K562 (cell line): ENCODE measurements at regions not wholly inside any gene's neighbourhood (a gene's known extent, or its start where the extent isn't known, plus 50 kb on each side); places are given as distances from the start of the nearest gene placed in this dataset.

Source experiments
- ATAC-seq: fragments of 200-7000 bp; cut with Tn5 transposase; 3 replicates; pipeline ENCODE4 v1.9.1; 2020; ENCODE audit warnings: moderate library complexity
- BruUV-seq: library from RNA; stranded (reverse); fragments of 400-500 nt; replicated peaks from 2 replicates; lab custom pipeline; 2021; lab: Mats Ljungman, UMichigan
- CTCF ChIA-PET: fragments of 300-600 bp; formaldehyde crosslinking; extraction: SDS; loops from one replicate; lab custom pipeline; 2021; ENCODE audit warnings: low intra/inter-chr PET ratio; lab: Yijun Ruan, JAX
- POLR2A ChIA-PET: fragments of 300-600, 350-650 bp; sonication (Branson Sonifier 250); formaldehyde crosslinking; extraction: SDS; loops from one replicate; lab custom pipeline; 2021; ENCODE audit warnings: antibody characterized with exemption, inconsistent platforms; lab: Yijun Ruan, JAX
- DNase-seq, 4 experiments: peaks; one replicate each; pipeline versions ENCODE4 v3.0.0 to v3.0.0-alpha.2; 2011 to 2018; ENCODE audit warnings: low spot score in 3 of 4, mixed read lengths in 3 of 4; ENCODE audit errors: extremely low read depth in 1 of 4
- FAIRE-seq: peaks from 2 replicates; lab custom pipeline; 2011; peaks lifted over from hg19 to GRCh38; lab: Jason Lieb, UNC
- H2AFZ ChIP-seq: 2 replicates; pipeline ENCODE4 v1.6.0; 2011; ENCODE audit warnings: low read depth, low read length, control low read depth, inconsistent platforms
- H3K27ac ChIP-seq: fragments of 200-600 bp; 3 replicates; pipeline ENCODE4 v1.8.0; 2011; ENCODE audit warnings: low read depth, mild to moderate bottlenecking, control low read depth, inconsistent platforms, low read length, moderate library complexity, mixed read lengths; ENCODE audit errors: extremely low read depth
- H3K27me3 ChIP-seq, 2 experiments: fragments of 300-600 bp in 1 of 2; 2 replicates in 1 of 2; 3 replicates in 1 of 2; pipeline versions ENCODE4 v1.6.0 to v1.8.0; 2011; ENCODE audit warnings: inconsistent platforms in 2 of 2, low read length in 2 of 2, mild to moderate bottlenecking in 1 of 2, mixed read lengths in 1 of 2, moderate library complexity in 1 of 2; ENCODE audit not compliant: control insufficient read depth in 2 of 2, insufficient read depth in 2 of 2
- H3K36me3 ChIP-seq: fragments of 300-600 bp; 3 replicates; pipeline ENCODE4 v1.8.0; 2011; ENCODE audit warnings: mild to moderate bottlenecking, low read length, inconsistent platforms; ENCODE audit not compliant: control insufficient read depth, insufficient read depth
- H3K4me1 ChIP-seq, 2 experiments: fragments of 200-600 bp in 1 of 2; replicated peaks in 1 of 2; 2 replicates in 1 of 2; 3 replicates in 1 of 2; pipeline versions ENCODE4 v1.5.1 to v1.8.0; 2011; ENCODE audit warnings: inconsistent platforms in 2 of 2, low read length in 2 of 2, mild to moderate bottlenecking in 1 of 2, mixed read lengths in 1 of 2, moderate library complexity in 1 of 2; ENCODE audit not compliant: control insufficient read depth in 2 of 2, insufficient read depth in 2 of 2
- H3K4me2 ChIP-seq: 2 replicates; pipeline ENCODE4 v1.6.1; 2011; ENCODE audit warnings: low read length, control low read depth, inconsistent platforms, mixed read lengths; ENCODE audit not compliant: insufficient read depth
- H3K4me3 ChIP-seq: fragments of 200-600 bp; sonication (generic), shearing (Covaris generic); 2 replicates; pipeline ENCODE4 v1.5.1; 2016; ENCODE audit warnings: control low read depth, inconsistent platforms
- H3K79me2 ChIP-seq: fragments of 200-600 bp; 3 replicates; pipeline ENCODE4 v1.8.0; 2011; ENCODE audit warnings: low read length, inconsistent platforms; ENCODE audit not compliant: control insufficient read depth, insufficient read depth
- H3K9ac ChIP-seq, 2 experiments: 2 replicates each; pipeline versions ENCODE4 v1.6.0 to v1.6.1; 2011; ENCODE audit warnings: low read depth in 2 of 2, low read length in 2 of 2, control low read depth in 1 of 2, inconsistent platforms in 1 of 2, mild to moderate bottlenecking in 1 of 2, mixed read lengths in 1 of 2; ENCODE audit not compliant: insufficient read depth in 1 of 2
- H3K9me1 ChIP-seq: one replicate; pipeline ENCODE4 v1.6.0; 2011; ENCODE audit warnings: inconsistent platforms, mild to moderate bottlenecking, low read length, moderate library complexity; ENCODE audit not compliant: control insufficient read depth, insufficient read depth
- H3K9me3 ChIP-seq: replicated peaks from 2 replicates; pipeline ENCODE4 v1.5.1; 2011; ENCODE audit warnings: low read depth, low read length, inconsistent platforms; ENCODE audit not compliant: control insufficient read depth, insufficient read depth
- H4K20me1 ChIP-seq: replicated peaks from 2 replicates; pipeline ENCODE4 v1.6.1; 2011; ENCODE audit warnings: low read length, inconsistent platforms, mixed read lengths; ENCODE audit not compliant: control insufficient read depth, insufficient read depth
- EHMT2 ChIP-seq: fragments of 450-650 bp; IDR thresholded peaks from 2 replicates; pipeline ENCODE4 v1.6.1; 2018; ENCODE audit warnings: antibody characterized with exemption
- IRF2 ChIP-seq: sonication (generic); formaldehyde crosslinking; IDR thresholded peaks from 2 replicates; pipeline ENCODE4 v1.8.1; 2022; ENCODE audit warnings: mild to moderate bottlenecking, missing genetic modification reagents
- NCOA1 ChIP-seq: fragments of 450-650 bp; IDR thresholded peaks from 2 replicates; pipeline ENCODE4 v1.6.1; 2016; ENCODE audit warnings: low read depth
- NONO ChIP-seq, 2 experiments: fragments of 200-400 bp in 1 of 2; fragments of 450-650 bp in 1 of 2; formaldehyde crosslinking in 1 of 2; IDR thresholded peaks; 2 replicates each; pipeline ENCODE4 v1.6.1; 2017; ENCODE audit warnings: low read depth in 2 of 2, mild to moderate bottlenecking in 2 of 2, moderate library complexity in 2 of 2, low read length in 1 of 2
- RBM14 ChIP-seq: fragments of 200-400 bp; formaldehyde crosslinking; IDR thresholded peaks from 2 replicates; pipeline ENCODE4 v1.6.1; 2018; ENCODE audit warnings: low read depth, mild to moderate bottlenecking, low read length, moderate library complexity, borderline replicate concordance; ENCODE audit not compliant: insufficient read depth
- RBM17 ChIP-seq: fragments of 200-400 bp; formaldehyde crosslinking; IDR thresholded peaks from 2 replicates; pipeline ENCODE4 v1.6.1; 2017; ENCODE audit warnings: low read depth, mild to moderate bottlenecking, low read length, borderline replicate concordance
- RFX1 ChIP-seq: fragments of 450-650 bp; IDR thresholded peaks from 2 replicates; pipeline ENCODE4 v1.6.1; 2016; ENCODE audit warnings: mild to moderate bottlenecking, moderate library complexity
- SAP30 ChIP-seq: fragments of 200-600 bp; sonication (generic); IDR thresholded peaks from 2 replicates; pipeline ENCODE4 v1.6.1; 2012; ENCODE audit warnings: borderline replicate concordance, low read depth, mild to moderate bottlenecking, moderate library complexity, low read length, control low read depth, inconsistent platforms; ENCODE audit not compliant: insufficient read depth, poor library complexity, severe bottlenecking
- SMARCB1 ChIP-seq: IDR thresholded peaks from 2 replicates; pipeline ENCODE4 v1.6.1; 2011; ENCODE audit warnings: improper control_type of control experiment, low read depth; ENCODE audit not compliant: insufficient read length
- WGBS: fragments of 100-300 bp; shearing (Covaris generic); methylation state at CpG from one replicate; pipeline ENCODE4 v1.1.6; 2016; ENCODE audit warnings: low coverage, mixed read lengths; ENCODE audit not compliant: insufficient coverage; ENCODE audit errors: missing lambda C conversion rate; 5-methylcytosine and 5-hydroxymethylcytosine counted together
- in situ Hi-C: fragments of 300-500 bp; cut with MboI; formaldehyde crosslinking; loops from 4 replicates; pipeline ENCODE4 v1.15.0; 2018; ENCODE audit warnings: inconsistent platforms, mixed read lengths
- intact Hi-C: fragments of 100-400 bp; cut with micrococcal nuclease; formaldehyde crosslinking; loops from 2 replicates; pipeline ENCODE4 v1.14.2; 2022
- TF ChIP-seq, protein P1 (sequence below): fragments of 450-650 bp; formaldehyde crosslinking; IDR thresholded peaks from 2 replicates; pipeline ENCODE4 v1.4.0; 2022; ENCODE audit warnings: mild to moderate bottlenecking, moderate library complexity
- TF ChIP-seq, protein P2 (sequence below): fragments of 450-650 bp; IDR thresholded peaks from 2 replicates; pipeline ENCODE4 v1.6.1; 2017; ENCODE audit warnings: antibody characterized with exemption
- TF ChIP-seq, protein P3 (sequence below): fragments of 450-650 bp; conservative IDR thresholded peaks from 2 replicates; pipeline ENCODE4 v1.6.1; 2016; ENCODE audit warnings: missing genetic modification characterization, low read depth, mild to moderate bottlenecking, control low read depth, missing compliant biosample characterization

DNA sequence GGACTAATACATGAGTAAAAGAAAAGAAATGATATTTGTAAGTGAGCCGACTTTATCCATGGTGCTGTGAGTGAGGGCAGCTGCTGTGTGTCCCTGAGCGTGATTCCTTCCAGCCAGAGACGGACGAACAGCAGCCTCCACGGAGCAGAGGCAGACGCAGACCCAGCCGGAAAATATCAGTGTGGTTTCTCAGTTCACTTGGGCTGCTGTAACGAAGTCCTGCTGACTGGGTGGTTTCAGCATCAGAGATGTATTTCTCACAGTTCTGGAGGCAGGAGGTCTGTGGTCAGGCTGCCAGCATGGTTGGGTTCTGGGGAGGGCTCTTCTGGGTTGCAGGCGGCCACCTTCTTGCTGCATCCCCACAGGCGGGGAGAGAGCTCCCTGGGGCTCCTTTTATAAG lies 375.6 kb downstream of the GLRX3 start:
- H3K4me1 ChIP-seq = no peaks in the 10 kb centered on the region
- no peak overlapping the region for H3K4me3 ChIP-seq
- H3K27me3 ChIP-seq = peaks cover 0 to 16% of the 10 kb centered on the region in 2 experiments; a peak in 2 of 5 replicates
- H3K36me3 ChIP-seq = no peaks in the 10 kb centered on the region
- H3K79me2 ChIP-seq = no peaks in the 10 kb centered on the region
- no peak overlapping the region for H2AFZ ChIP-seq
- 0% methylated on average over 8 of the region's 10 CpGs for WGBS
- FAIRE-seq (no peak), DNase-seq (no peak)
- no peak overlapping the region for H3K27ac ChIP-seq
- in situ Hi-C loops (no loop called here), intact Hi-C loops (no loop called here)
- BruUV-seq = no TSS peak
- ChIA-PET CTCF (no interaction called here), POLR2A (no interaction called here)
- no peak overlapping the region for H3K4me2 ChIP-seq
- no peaks in the 10 kb centered on the region for H4K20me1 ChIP-seq
- TF ChIP-seq RBM17 (no peak), IRF2 (CRISPR knock-in tag) (no peak), EHMT2 (no peak), SAP30 (no peak), RBM14 (no peak), SMARCB1 (no peak), NCOA1 (no peak), NONO (IDR thresholded peaks at IDR 0.05; ENCODE audit: low read depth in 2 of 2, low read length in 1 of 2) (no peak), RFX1 (no peak)
- TF ChIP-seq, protein P1, sequence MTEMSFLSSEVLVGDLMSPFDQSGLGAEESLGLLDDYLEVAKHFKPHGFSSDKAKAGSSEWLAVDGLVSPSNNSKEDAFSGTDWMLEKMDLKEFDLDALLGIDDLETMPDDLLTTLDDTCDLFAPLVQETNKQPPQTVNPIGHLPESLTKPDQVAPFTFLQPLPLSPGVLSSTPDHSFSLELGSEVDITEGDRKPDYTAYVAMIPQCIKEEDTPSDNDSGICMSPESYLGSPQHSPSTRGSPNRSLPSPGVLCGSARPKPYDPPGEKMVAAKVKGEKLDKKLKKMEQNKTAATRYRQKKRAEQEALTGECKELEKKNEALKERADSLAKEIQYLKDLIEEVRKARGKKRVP = no peak
- TF ChIP-seq, protein P2, sequence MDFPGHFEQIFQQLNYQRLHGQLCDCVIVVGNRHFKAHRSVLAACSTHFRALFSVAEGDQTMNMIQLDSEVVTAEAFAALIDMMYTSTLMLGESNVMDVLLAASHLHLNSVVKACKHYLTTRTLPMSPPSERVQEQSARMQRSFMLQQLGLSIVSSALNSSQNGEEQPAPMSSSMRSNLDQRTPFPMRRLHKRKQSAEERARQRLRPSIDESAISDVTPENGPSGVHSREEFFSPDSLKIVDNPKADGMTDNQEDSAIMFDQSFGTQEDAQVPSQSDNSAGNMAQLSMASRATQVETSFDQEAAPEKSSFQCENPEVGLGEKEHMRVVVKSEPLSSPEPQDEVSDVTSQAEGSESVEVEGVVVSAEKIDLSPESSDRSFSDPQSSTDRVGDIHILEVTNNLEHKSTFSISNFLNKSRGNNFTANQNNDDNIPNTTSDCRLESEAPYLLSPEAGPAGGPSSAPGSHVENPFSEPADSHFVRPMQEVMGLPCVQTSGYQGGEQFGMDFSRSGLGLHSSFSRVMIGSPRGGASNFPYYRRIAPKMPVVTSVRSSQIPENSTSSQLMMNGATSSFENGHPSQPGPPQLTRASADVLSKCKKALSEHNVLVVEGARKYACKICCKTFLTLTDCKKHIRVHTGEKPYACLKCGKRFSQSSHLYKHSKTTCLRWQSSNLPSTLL = no peak
- TF ChIP-seq, protein P3, sequence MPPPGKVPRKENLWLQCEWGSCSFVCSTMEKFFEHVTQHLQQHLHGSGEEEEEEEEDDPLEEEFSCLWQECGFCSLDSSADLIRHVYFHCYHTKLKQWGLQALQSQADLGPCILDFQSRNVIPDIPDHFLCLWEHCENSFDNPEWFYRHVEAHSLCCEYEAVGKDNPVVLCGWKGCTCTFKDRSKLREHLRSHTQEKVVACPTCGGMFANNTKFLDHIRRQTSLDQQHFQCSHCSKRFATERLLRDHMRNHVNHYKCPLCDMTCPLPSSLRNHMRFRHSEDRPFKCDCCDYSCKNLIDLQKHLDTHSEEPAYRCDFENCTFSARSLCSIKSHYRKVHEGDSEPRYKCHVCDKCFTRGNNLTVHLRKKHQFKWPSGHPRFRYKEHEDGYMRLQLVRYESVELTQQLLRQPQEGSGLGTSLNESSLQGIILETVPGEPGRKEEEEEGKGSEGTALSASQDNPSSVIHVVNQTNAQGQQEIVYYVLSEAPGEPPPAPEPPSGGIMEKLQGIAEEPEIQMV = no peak
- TF ChIP-seq, all 486 proteins: peak for 0
- no peak for ATAC-seq
- Histone ChIP-seq H3K9ac (no peak overlapping the region), H3K9me1 (no peaks in the 10 kb centered on the region), H3K9me3 (no peaks in the 10 kb centered on the region)
